Breast epithelium (tissue), 3 donors: ENCODE measurements at regions not wholly inside any gene's neighbourhood (a gene's known extent, or its start where the extent isn't known, plus 50 kb on each side); places are given as distances from the start of the nearest gene placed in this dataset.

Experiments
- CTCF ChIP-seq, 3 donors: fragments of 450-650 bp; IDR thresholded peaks; one replicate each; pipeline ENCODE4 v1.5.1; 2016 to 2017; ENCODE audit warnings: antibody characterized with exemption in 3 of 3, mild to moderate bottlenecking in 3 of 3, moderate library complexity in 3 of 3
- POLR2A ChIP-seq: fragments of 450-650 bp; IDR thresholded peaks from one replicate; pipeline ENCODE4 v1.6.1; 2016; ENCODE audit warnings: antibody characterized with exemption, mild to moderate bottlenecking, moderate library complexity
- POLR2AphosphoS5 ChIP-seq, 3 donors: sonication (generic); formaldehyde crosslinking; IDR thresholded peaks; one replicate each; pipeline ENCODE4 v1.6.1; 2017; ENCODE audit warnings: antibody characterized with exemption in 3 of 3

- TF ChIP-seq CTCF (IDR thresholded peaks at IDR 0.05) (no peak), POLR2AphosphoS5 (IDR thresholded peaks at IDR 0.05) (no peak), POLR2A (no peak)
Observed at GRCh38 chr12:91327131-91327530, 144.5 kb upstream of the DCN start.
